ENCODE measurements at regions not wholly inside any gene's neighbourhood (a gene's known extent, or its start where the extent isn't known, plus 50 kb on each side); places are given as distances from the start of the nearest gene placed in this dataset.

DNA sequence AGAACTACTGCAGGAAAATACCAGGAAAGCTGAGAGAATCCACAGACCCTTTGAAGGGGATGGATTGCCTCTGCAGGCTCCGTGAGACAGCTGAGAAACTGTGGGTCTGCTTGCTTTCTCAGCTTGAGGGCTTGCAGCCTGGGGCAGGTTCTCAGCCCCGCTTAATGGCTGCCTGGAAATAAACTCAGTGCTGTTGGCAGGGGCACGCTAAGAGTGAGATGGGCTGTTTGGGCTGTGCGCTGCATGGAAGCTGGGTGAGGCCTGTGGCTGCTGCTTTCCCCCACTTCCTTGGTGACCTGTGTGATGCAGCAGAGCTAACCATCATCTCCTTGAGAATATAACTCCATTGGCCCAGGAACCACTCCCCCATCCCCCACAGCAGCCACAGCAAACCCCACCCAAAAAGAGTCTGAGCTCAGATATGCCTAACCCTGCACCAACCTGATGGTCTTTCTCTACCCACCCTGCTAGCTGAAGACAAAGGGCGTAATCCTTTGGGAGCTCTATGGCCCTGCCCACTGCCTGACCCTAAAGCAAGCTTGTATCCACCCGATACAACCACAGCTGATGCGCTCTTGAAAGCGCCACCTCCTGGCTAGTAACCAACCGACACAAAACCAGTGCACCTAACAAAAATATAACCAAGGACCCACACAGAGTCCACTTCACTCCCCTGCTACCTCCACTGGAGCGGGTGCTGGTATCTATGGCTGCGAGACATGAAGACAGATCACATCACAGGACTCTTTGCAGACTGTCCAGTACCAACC, 800.6 kb upstream of the MAP3K7 start:
- TF ChIP-seq CTCF (IDR thresholded peaks at IDR 0.05; ENCODE audit: low read depth, low read length), result no peak
- Histone ChIP-seq H3K27me3 (ENCODE audit: control insufficient read depth, insufficient read depth, low read length) (no peaks in the 10 kb centered on the region), H3K27ac (ENCODE audit: low read depth, low read length) (no peak overlapping the region), H3K9me3 (ENCODE audit: control insufficient read depth, insufficient read depth, low read length) (peaks cover 5% of the 10 kb centered on the region; the same call in 1 of the 2 replicates), H3K4me3 (ENCODE audit: low read depth, low read length) (no peak overlapping the region)
- DNase-seq (ENCODE audit: low read depth, low spot score), result no peak
- POLR2A ChIA-PET, result no interaction called here
- CTCF ChIA-PET, result no interaction called here

GRCh38 chr6:91386204-91386603, 799.3 kb upstream of the MAP3K7 start:
- ChIA-PET CTCF (no interaction called here), POLR2A (no interaction called here)
- Histone ChIP-seq H3K27me3 (ENCODE audit: control insufficient read depth, insufficient read depth, low read length) (no peaks in the 10 kb centered on the region), H3K27ac (ENCODE audit: low read depth, low read length) (no peak overlapping the region), H3K4me3 (ENCODE audit: low read depth, low read length) (no peak overlapping the region), H3K9me3 (ENCODE audit: control insufficient read depth, insufficient read depth, low read length) (peaks cover 5% of the 10 kb centered on the region; the same call in 1 of the 2 replicates)
- TF ChIP-seq CTCF (IDR thresholded peaks at IDR 0.05; ENCODE audit: low read depth, low read length), result no peak
- no peak for DNase-seq (ENCODE audit: low read depth, low spot score)

GRCh38 chr6:91383207-91383606, 796.3 kb upstream of the MAP3K7 start:
- Histone ChIP-seq H3K4me3 (ENCODE audit: low read depth, low read length) (no peak overlapping the region), H3K27ac (ENCODE audit: low read depth, low read length) (no peak overlapping the region), H3K27me3 (ENCODE audit: control insufficient read depth, insufficient read depth, low read length) (no peaks in the 10 kb centered on the region), H3K9me3 (ENCODE audit: control insufficient read depth, insufficient read depth, low read length) (peaks cover 5% of the 10 kb centered on the region; the same call in 1 of the 2 replicates)
- DNase-seq (ENCODE audit: low read depth, low spot score), result no peak
- no peak for TF ChIP-seq CTCF (IDR thresholded peaks at IDR 0.05; ENCODE audit: low read depth, low read length)
- POLR2A ChIA-PET, result no interaction called here
- CTCF ChIA-PET, result no interaction called here

GRCh38 chr6:91376686-91377085, 789.8 kb upstream of the MAP3K7 start:
- H3K4me3 ChIP-seq (ENCODE audit: low read depth, low read length), result no peak overlapping the region
- no peak for DNase-seq (ENCODE audit: low read depth, low spot score)
- ChIA-PET POLR2A (no interaction called here), CTCF (no interaction called here)
- no peaks in the 10 kb centered on the region for H3K9me3 ChIP-seq (ENCODE audit: control insufficient read depth, insufficient read depth, low read length)
- no peak overlapping the region for H3K27ac ChIP-seq (ENCODE audit: low read depth, low read length)
- no peaks in the 10 kb centered on the region for H3K27me3 ChIP-seq (ENCODE audit: control insufficient read depth, insufficient read depth, low read length)
- TF ChIP-seq CTCF (IDR thresholded peaks at IDR 0.05; ENCODE audit: low read depth, low read length), result no peak

GRCh38 chr6:91366781-91367180, 779.9 kb upstream of the MAP3K7 start:
- POLR2A ChIA-PET, result no interaction called here
- Histone ChIP-seq H3K4me3 (ENCODE audit: low read depth, low read length) (no peak overlapping the region), H3K9me3 (ENCODE audit: control insufficient read depth, insufficient read depth, low read length) (no peaks in the 10 kb centered on the region), H3K27me3 (ENCODE audit: control insufficient read depth, insufficient read depth, low read length) (no peaks in the 10 kb centered on the region), H3K27ac (ENCODE audit: low read depth, low read length) (no peak overlapping the region)
- CTCF ChIA-PET, result no interaction called here
- no peak for TF ChIP-seq CTCF (IDR thresholded peaks at IDR 0.05; ENCODE audit: low read depth, low read length)
- no peak for DNase-seq (ENCODE audit: low read depth, low spot score)

Measured in AG04450 (cell line).